SK-N-SH (cell line): ENCODE measurements at regions not wholly inside any gene's neighbourhood (a gene's known extent, or its start where the extent isn't known, plus 50 kb on each side); places are given as distances from the start of the nearest gene placed in this dataset.

ENCODE experiments used
- CTCF ChIA-PET: fragments of 300-600, 350-600 bp; formaldehyde crosslinking; extraction: SDS; loops from one replicate; lab custom pipeline; 2021; lab: Yijun Ruan, JAX
- POLR2A ChIA-PET: fragments of 350-600 bp; sonication (Branson Sonifier 250); formaldehyde crosslinking; extraction: SDS; loops from one replicate; lab custom pipeline; 2020; ENCODE audit warnings: antibody characterized with exemption, inconsistent platforms; lab: Yijun Ruan, JAX
- DNase-seq: peaks from one replicate; pipeline ENCODE4 v3.0.0; 2012
- H2AFZ ChIP-seq: fragments of 200-600 bp; sonication (generic); 2 replicates; pipeline ENCODE4 v1.8.1; 2016; ENCODE audit warnings: antibody characterized with exemption, mild to moderate bottlenecking, low read depth
- H3F3A ChIP-seq: fragments of 200-600 bp; sonication (generic); replicated peaks from 2 replicates; pipeline ENCODE3; 2016; ENCODE audit warnings: antibody characterized with exemption, mild to moderate bottlenecking; ENCODE audit not compliant: insufficient read depth
- H3K27ac ChIP-seq, 2 experiments: fragments of 200-500 bp in 1 of 2; fragments of 200-600 bp in 1 of 2; sonication (Bioruptor generic) in 1 of 2; sonication (generic), shearing (Covaris generic) in 1 of 2; 2 replicates each; pipeline versions ENCODE4 v1.5.1 to v1.6.1; 2014 to 2016; ENCODE audit warnings: low read depth in 2 of 2, inconsistent platforms in 1 of 2, low read length in 1 of 2, mild to moderate bottlenecking in 1 of 2, mixed read lengths in 1 of 2
- H3K27me3 ChIP-seq: fragments of 200-600 bp; sonication (generic), shearing (Covaris generic); 2 replicates; pipeline ENCODE4 v1.6.1; 2016; ENCODE audit warnings: mixed run types; ENCODE audit not compliant: insufficient read depth
- H3K36me3 ChIP-seq, 2 experiments: fragments of 200-500 bp in 1 of 2; fragments of 200-600 bp in 1 of 2; sonication (Bioruptor generic) in 1 of 2; sonication (generic) in 1 of 2; replicated peaks in 1 of 2; 2 replicates each; pipeline versions ENCODE3 to v1.5.1; 2014 to 2016; ENCODE audit warnings: low read length in 1 of 2, mild to moderate bottlenecking in 1 of 2; ENCODE audit not compliant: insufficient read depth in 2 of 2, control insufficient read depth in 1 of 2
- H3K4me1 ChIP-seq, 2 experiments: fragments of 200-500 bp in 1 of 2; fragments of 200-600 bp in 1 of 2; sonication (Bioruptor generic) in 1 of 2; sonication (generic), shearing (Covaris generic) in 1 of 2; 2 replicates each; pipeline versions ENCODE4 v1.5.1 to v1.6.1; 2014 to 2016; ENCODE audit warnings: low read depth in 1 of 2, low read length in 1 of 2, mixed run types in 1 of 2; ENCODE audit not compliant: insufficient read depth in 2 of 2, control insufficient read depth in 1 of 2
- H3K4me2 ChIP-seq: fragments of 200-600 bp; sonication (generic), shearing (Covaris generic); 2 replicates; pipeline ENCODE4 v1.6.1; 2017; ENCODE audit warnings: mixed run types
- H3K4me3 ChIP-seq, 2 experiments: fragments of 200-500 bp in 1 of 2; fragments of 200-600 bp in 1 of 2; sonication (Bioruptor generic) in 1 of 2; sonication (generic), shearing (Covaris generic) in 1 of 2; 2 replicates each; pipeline versions ENCODE4 v1.5.1 to v1.8.1; 2014 to 2016; ENCODE audit warnings: low read depth in 2 of 2, inconsistent platforms in 1 of 2, low read length in 1 of 2, mild to moderate bottlenecking in 1 of 2, mixed read lengths in 1 of 2, moderate library complexity in 1 of 2
- H3K79me2 ChIP-seq: fragments of 200-600 bp; sonication (generic); 2 replicates; pipeline ENCODE4 v1.8.1; 2017; ENCODE audit warnings: mild to moderate bottlenecking; ENCODE audit not compliant: insufficient read depth
- H3K9ac ChIP-seq: fragments of 200-600 bp; sonication (generic); 2 replicates; pipeline ENCODE4 v1.6.1; 2017; ENCODE audit warnings: mixed run types
- H3K9me2 ChIP-seq: fragments of 200-600 bp; sonication (generic); 2 replicates; pipeline ENCODE4 v1.6.1; 2017; ENCODE audit warnings: mixed run types
- H3K9me3 ChIP-seq: fragments of 200-600 bp; sonication (generic); 2 replicates; pipeline ENCODE4 v1.6.1; 2017; ENCODE audit warnings: mixed run types, mild to moderate bottlenecking, moderate library complexity
- H4K20me1 ChIP-seq: fragments of 200-600 bp; sonication (generic); 2 replicates; pipeline ENCODE4 v1.6.1; 2017; ENCODE audit warnings: mild to moderate bottlenecking, mixed run types; ENCODE audit not compliant: insufficient read depth
- CHD2 ChIP-seq: fragments of 150-350 bp; IDR thresholded peaks from 2 replicates; pipeline ENCODE4 v1.6.1; 2018; ENCODE audit warnings: low read length; ENCODE audit not compliant: partially characterized antibody
- ELF1 ChIP-seq: IDR thresholded peaks from 2 replicates; pipeline ENCODE4 v1.4.0; 2012
- EP300 ChIP-seq, 2 experiments: IDR thresholded peaks; 2 replicates each; pipeline versions ENCODE4 v1.4.0 to v1.6.1; 2012; ENCODE audit warnings: borderline replicate concordance in 1 of 2, low read depth in 1 of 2, low read length in 1 of 2
- FOSL2 ChIP-seq: IDR thresholded peaks from 2 replicates; pipeline ENCODE4 v1.4.0; 2012; ENCODE audit warnings: low read depth, mild to moderate bottlenecking, moderate library complexity, borderline replicate concordance
- FOXJ3 ChIP-seq: sonication (generic); formaldehyde crosslinking; IDR thresholded peaks from 2 replicates; pipeline ENCODE4 v1.5.1; 2020; ENCODE audit warnings: mild to moderate bottlenecking, missing genetic modification reagents
- GATA2 ChIP-seq: sonication (generic); formaldehyde crosslinking; IDR thresholded peaks from 2 replicates; pipeline ENCODE4 v1.5.0; 2020; ENCODE audit warnings: mild to moderate bottlenecking, missing genetic modification reagents
- JUND ChIP-seq: IDR thresholded peaks from 2 replicates; pipeline ENCODE4 v1.4.0; 2012
- SIN3A ChIP-seq: IDR thresholded peaks from 2 replicates; pipeline ENCODE4 v1.6.1; 2012; ENCODE audit warnings: low read depth, mild to moderate bottlenecking, low read length, moderate library complexity, borderline replicate concordance
- TEAD4 ChIP-seq: IDR thresholded peaks from 2 replicates; pipeline ENCODE4 v1.4.0; 2012; ENCODE audit warnings: mild to moderate bottlenecking, borderline replicate concordance; ENCODE audit not compliant: insufficient read depth
- USF1 ChIP-seq: IDR thresholded peaks from 2 replicates; pipeline ENCODE4 v1.4.0; 2012; ENCODE audit warnings: low read depth, borderline replicate concordance
- YY1 ChIP-seq: IDR thresholded peaks from 2 replicates; pipeline ENCODE4 v1.4.0; 2012; ENCODE audit warnings: low read depth, mild to moderate bottlenecking
- WGBS: methylation state at CpG from one replicate; pipeline ENCODE4 v1.1.6; 2017; ENCODE audit warnings: low lambda C conversion rate; 5-methylcytosine and 5-hydroxymethylcytosine counted together
- TF ChIP-seq, protein P1 (sequence below): IDR thresholded peaks from 2 replicates; pipeline ENCODE4 v1.6.1; 2012; ENCODE audit warnings: mild to moderate bottlenecking, low read depth, low read length, moderate library complexity

DNA sequence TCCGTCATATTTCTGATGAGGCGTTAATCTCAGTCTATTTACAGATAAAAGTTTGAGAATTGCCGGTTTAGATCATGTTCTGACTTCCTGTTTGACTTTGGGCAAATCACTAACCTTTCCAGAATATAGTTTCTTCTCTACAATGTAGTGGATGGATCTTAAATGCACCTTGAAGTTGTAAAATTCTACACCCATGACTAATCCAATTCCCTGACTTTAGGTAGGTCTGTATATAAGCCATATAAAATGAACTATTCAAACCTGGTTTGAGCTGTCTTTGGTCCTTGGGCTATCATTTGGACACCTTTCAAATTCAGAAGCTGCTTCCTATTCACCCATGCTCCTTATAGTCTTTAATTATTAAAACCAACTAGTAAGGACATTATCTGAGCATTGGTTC, 52.2 kb upstream of the BLID start:
- no peak overlapping the region for H2AFZ ChIP-seq
- peak overlapping the region; percentile 13; the same call in 1 of the 2 replicates for H3K4me2 ChIP-seq
- no peaks in the 10 kb centered on the region for H3K9me3 ChIP-seq
- TF ChIP-seq FOSL2 (no peak), JUND (no peak), TEAD4 (no peak), USF1 (no peak), CHD2 (no peak), FOXJ3 (CRISPR knock-in tag) (no peak), YY1 (no peak), SIN3A (no peak), GATA2 (no peak)
- TF ChIP-seq, protein P1, sequence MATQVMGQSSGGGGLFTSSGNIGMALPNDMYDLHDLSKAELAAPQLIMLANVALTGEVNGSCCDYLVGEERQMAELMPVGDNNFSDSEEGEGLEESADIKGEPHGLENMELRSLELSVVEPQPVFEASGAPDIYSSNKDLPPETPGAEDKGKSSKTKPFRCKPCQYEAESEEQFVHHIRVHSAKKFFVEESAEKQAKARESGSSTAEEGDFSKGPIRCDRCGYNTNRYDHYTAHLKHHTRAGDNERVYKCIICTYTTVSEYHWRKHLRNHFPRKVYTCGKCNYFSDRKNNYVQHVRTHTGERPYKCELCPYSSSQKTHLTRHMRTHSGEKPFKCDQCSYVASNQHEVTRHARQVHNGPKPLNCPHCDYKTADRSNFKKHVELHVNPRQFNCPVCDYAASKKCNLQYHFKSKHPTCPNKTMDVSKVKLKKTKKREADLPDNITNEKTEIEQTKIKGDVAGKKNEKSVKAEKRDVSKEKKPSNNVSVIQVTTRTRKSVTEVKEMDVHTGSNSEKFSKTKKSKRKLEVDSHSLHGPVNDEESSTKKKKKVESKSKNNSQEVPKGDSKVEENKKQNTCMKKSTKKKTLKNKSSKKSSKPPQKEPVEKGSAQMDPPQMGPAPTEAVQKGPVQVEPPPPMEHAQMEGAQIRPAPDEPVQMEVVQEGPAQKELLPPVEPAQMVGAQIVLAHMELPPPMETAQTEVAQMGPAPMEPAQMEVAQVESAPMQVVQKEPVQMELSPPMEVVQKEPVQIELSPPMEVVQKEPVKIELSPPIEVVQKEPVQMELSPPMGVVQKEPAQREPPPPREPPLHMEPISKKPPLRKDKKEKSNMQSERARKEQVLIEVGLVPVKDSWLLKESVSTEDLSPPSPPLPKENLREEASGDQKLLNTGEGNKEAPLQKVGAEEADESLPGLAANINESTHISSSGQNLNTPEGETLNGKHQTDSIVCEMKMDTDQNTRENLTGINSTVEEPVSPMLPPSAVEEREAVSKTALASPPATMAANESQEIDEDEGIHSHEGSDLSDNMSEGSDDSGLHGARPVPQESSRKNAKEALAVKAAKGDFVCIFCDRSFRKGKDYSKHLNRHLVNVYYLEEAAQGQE = no peak
- H3K4me3 ChIP-seq = no peak overlapping the region
- H3K27me3 ChIP-seq = no peaks in the 10 kb centered on the region
- H3K9me2 ChIP-seq = no peaks in the 10 kb centered on the region
- peak overlapping the region in 1 of 2 experiments; percentile 78; a peak in 2 of 4 replicates for H3K27ac ChIP-seq
- H3K79me2 ChIP-seq = peaks cover 100% of the 10 kb centered on the region
- peaks cover 93% of the 10 kb centered on the region for H4K20me1 ChIP-seq
- no peak for DNase-seq
- WGBS = 88% methylated on average over 3 of the region's 3 CpGs
- peaks cover 8 to 41% of the 10 kb centered on the region in 2 experiments; a peak in 3 of 4 replicates for H3K4me1 ChIP-seq
- POLR2A ChIA-PET = no interaction called here
- H3F3A ChIP-seq = peaks cover 57% of the 10 kb centered on the region
- peaks cover 4 to 80% of the 10 kb centered on the region in 2 experiments for H3K36me3 ChIP-seq
- CTCF ChIA-PET = interaction anchor here (0.6 to 1.9 kb wide), 2 partner anchors 34 to 145 kb away, joined by 3 to 5 read pairs; no protein-coding TSS in a partner anchor
- no peak overlapping the region for H3K9ac ChIP-seq

DNA sequence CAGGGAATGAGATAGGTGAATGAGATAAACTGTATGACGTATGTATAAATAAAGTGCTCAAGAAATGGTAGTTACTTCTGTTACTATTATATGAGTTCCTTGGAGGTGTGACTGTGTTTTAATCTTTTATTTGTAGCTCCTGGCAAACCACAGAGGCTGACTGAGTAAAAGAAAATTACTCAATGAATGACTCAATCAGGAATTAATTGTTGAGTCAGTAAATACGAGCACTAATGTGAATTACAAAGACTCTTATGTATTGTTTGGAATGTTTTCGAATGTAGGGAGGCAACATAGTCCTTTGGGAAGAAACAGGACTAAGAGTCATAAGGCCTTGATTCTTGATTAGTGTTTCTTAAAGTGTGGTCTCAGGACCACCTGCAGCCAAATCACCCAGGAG, 51.1 kb upstream of the BLID start:
- TF ChIP-seq ELF1 (no peak), EP300 (IDR thresholded peaks at IDR 0.05; ENCODE audit: borderline replicate concordance in 1 of 2, low read depth in 1 of 2, low read length in 1 of 2) (no peak), JUND (peak; percentile 40; the same call in 1 of the 2 replicates), FOSL2 (peak; percentile 43)
- ChIA-PET POLR2A (no interaction called here), CTCF (interaction anchor here (1.9 kb wide), 1 partner anchor 35 kb away, joined by 5 read pairs; no protein-coding TSS in a partner anchor)
- Histone ChIP-seq H3K9me2 (no peaks in the 10 kb centered on the region), H3K9me3 (no peaks in the 10 kb centered on the region), H3K27ac (peak overlapping the region in 1 of 2 experiments; percentile 78; a peak in 2 of 4 replicates), H3K4me1 (peaks cover 8 to 47% of the 10 kb centered on the region in 2 experiments), H3K36me3 (peaks cover 4 to 80% of the 10 kb centered on the region in 2 experiments), H3K9ac (0 out of 2 replicates have a peak overlapping the region, but pooled peaks have one; percentile 3), H3K79me2 (peaks cover 100% of the 10 kb centered on the region), H3F3A (peaks cover 55% of the 10 kb centered on the region), H4K20me1 (peaks cover 93% of the 10 kb centered on the region), H3K4me2 (peak overlapping the region; percentile 13), H3K27me3 (no peaks in the 10 kb centered on the region), H3K4me3 (no peak overlapping the region), H2AFZ (no peak overlapping the region)
- DNase-seq = no peak
- 49% methylated on average over 3 of the region's 3 CpGs for WGBS
